Activated CD4-positive, alpha-beta T cell treated with anti-CD3 and anti-CD28 coated beads, Interleukin-10, Interleukin-2, amounts not matched to agents 100 ng/mL and 50 ng/mL, durations not matched to agents 16 hours and 8 hours (primary cell): ENCODE measurements at regions not wholly inside any gene's neighbourhood (a gene's known extent, or its start where the extent isn't known, plus 50 kb on each side); places are given as distances from the start of the nearest gene placed in this dataset.
A peak's percentile ranks its signal among the peaks of the same experiment; 100 is the strongest.

Source experiments
- DNase-seq: peaks from one replicate; pipeline ENCODE4 v3.0.0-alpha.2; 2020

DNA sequence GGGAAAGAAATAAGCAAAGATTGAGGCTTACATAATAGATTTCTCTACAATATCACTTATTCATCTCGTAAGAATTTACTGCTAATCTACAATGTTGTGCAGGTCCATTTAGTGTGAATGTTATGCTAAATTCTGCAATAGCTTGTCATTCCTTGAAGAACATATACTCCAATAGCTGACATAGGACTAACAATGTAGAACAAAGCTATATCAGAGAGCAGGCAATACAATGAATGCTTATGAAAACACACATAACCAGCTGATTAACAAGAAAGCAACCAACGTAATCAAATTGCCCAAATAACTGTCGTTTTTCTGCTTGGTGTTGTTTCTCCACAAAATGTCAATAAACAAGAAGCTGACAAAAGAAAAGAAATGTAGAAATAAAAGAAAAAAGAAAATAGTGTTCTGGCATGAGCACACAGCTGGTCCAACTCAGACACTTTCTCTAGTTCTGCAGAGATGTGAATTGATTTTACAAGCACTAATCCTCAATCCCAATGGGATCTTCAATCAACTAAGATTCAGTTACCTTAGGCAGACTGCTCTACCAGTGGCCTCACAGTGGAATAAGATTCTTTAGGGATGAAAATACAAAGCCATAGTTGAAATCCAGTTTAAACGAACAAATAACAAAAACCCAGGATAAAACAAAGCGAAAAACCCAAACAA lies 1024.7 kb upstream of the PIK3C3 start:
- no peak for DNase-seq

DNA sequence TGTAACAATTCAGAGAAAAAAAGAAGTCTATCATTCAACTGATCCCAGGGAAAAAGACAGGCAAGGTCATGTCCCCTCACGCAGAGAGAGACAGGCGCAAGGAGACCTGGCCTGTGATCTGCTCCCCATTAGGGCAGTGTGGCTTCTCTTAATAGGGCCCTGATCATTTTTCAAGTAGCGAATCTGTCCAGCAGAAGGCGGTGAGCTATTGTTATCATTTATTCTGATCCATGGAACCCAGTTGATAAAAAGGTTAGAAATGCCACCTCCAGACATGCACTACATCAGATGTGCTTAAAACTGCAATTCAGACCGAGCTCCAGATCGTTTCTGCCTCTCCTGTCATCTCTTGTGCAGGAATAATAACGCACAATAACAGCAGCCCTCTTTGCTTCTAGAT lies 1025.6 kb upstream of the PIK3C3 start:
- no peak for DNase-seq

DNA sequence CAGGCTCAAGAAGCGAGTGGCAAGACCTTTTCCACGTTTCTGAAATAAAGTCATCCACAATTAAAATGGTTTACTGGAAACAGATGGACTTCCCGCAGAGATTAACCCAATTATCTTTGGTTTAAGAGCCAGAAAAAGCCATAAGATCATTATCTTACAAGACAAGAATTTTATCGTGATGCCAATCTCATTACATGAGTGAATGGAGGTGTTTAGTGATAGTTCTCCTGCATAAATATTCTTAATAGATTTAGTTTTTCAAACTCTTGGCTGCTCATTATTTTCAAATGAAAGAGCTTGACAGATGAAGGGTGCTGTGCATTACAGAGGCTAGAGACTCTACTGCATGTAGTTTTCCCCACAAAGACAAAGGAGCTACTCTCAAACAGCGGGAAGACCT lies 1028.4 kb upstream of the PIK3C3 start:
- DNase-seq = no peak

DNA sequence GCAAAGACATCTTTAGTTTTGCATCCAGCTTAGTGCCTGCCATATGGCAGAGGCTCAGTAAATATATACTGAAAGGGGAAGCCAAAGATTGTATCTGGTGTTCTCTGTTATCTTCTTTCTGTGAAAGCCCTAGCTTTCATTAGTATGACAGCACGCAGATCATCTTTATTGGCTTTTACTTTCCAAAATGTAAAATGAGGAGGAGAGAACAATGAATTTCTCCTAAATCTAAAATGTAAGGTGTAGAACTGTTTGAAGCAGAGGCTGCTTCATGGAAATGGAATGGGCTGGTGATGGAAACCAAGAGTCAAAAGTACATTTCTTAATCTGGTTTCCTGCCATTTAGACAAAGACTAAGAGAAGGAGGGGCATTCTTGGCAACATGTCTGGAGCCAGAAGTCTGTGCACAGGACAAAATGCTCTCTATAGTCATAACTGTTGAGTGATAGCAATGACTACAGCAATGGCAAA lies 1029.9 kb upstream of the PIK3C3 start:
- DNase-seq = no peak

DNA sequence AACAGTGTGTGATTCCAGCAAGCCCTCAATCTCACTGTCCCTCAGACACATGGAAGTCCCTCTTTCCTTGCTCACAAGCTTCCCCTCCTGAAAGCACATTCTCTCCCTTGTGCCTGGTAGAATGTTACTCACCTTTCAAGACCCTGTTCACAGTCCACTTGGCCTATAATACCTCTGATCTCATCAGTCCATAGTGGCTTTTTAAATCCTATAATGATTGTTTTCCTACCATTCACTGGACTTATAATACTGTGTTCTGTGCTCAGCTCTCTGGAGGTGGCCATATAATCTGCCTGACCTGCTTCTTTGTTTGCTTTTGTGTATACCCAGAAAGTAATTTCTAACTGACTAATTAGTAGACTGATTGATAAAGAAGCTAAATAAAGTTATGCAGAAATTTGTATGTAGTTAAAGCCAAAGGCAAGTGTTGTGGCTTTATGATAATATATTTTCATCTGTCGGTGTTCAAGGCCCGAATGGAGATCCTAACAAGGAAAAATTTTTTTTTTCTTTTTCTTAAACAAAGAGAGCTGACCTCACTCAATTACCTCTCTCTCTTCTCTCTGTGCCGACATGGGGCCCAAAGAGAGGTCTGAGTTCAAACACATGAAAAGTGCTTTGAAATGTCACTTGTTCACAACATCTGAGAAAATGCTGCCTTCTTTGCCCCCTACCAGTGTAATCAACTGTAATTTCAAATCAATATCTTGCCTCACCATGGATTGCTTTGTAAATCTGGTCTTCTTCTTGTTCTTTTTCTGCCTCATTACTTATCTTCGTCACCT lies 1033.0 kb upstream of the PIK3C3 start:
- DNase-seq = no peak

DNA sequence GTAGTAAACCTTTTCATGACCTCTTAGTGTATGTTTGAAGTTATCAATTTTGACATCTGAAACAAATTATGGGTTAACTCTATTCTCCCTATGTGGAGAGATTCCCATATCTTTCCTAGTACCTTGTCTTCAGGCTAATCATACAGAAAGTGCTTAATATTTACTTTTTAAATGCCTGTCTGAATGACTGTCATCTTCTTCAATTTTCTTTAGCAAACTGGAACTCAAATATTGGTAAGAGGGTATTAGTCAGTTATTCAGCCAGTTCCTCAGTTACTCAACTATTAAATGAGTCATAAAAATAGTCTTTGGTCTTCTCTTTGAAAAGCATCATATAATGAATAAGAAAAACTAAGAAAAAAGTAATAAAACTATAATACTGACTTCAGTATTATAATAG lies 1038.0 kb upstream of the PIK3C3 start:
- DNase-seq = no peak

DNA sequence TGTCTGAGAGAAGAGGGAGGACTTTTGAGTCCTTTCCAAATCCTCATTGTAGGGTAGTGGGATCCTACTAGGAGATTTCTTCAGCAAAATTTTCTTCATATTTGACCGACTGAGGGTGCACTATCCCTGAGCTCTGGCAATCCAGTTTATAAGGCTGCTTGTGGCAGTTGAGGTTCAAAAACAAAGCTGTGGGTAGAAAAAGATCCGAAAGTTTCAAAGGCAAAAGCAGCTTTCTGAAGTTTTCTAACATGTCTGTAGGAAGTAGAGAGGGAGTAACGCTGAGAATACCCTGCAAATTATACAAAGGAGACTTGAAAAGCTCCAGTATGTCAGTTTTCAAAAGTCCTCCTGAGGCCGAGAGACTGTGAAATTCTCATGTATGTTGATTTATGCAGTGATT lies 1039.3 kb upstream of the PIK3C3 start:
- no peak for DNase-seq

DNA sequence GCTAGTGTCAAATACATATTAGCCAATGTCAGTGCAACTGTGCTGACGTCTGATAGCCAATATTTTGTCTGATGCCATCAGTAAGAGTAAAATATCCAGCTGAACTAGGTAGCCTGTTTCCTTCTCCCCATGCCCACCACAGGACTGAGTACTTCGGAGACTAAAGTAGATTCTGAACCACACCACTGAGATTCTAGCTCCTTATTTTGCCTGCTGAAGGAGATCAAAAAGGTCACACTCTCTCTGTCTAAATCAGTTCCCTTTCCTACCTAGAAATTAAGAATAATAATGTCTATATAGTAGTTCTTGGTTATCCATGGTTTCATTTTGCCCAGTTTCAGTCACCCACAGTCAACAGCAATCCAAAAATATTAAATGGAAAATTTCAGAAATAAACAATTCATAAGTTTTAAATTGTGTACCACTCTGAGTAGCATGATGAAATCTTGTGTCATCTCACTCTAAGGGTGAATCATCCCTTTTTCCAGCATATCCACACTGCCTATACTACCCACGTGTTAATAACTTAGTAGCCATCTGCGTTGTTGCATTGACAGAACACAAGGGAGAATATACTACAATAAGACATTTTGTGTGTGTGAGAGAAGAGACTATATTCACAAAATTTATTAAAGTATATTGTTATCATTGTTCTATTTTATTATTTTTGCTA lies 1043.3 kb upstream of the PIK3C3 start:
- no peak for DNase-seq

DNA sequence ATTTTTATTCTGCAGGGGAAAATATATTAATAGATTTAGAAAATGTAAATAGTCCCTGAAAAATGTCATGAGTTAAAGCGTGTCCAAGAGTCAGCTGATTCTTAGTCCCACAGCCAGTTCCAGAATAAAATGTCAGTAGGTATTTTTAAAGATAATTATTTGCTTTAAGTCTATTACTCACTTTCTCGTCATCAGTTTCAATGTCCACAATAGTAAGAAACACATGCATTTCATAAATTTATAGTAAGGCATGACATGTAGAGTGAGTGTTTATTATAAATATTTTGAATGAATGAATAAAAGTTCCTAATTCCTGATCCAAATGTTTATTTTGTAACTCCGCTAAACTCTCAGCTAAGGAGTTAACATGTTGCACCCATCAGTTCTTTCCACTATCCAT lies 1044.0 kb upstream of the PIK3C3 start:
- no peak for DNase-seq

DNA sequence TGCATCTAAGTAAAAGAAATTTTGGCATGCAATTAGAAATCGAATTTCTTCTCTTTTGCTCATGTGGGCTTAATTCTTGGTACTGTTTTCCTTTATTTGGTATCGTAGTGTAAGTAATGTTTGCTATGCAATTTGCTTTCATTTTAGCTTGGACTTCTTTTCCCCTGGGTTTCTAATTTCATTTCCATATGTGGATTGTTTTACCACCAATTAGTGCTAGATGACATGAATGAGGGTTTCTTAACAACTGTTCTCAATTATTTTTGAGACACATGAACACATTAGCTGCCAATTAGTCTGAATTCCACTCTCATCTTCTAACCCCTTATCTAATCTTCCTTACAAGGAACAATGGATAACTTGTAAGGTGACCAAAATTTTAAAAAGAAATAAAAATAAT lies 1047.2 kb upstream of the PIK3C3 start:
- DNase-seq = no peak

DNA sequence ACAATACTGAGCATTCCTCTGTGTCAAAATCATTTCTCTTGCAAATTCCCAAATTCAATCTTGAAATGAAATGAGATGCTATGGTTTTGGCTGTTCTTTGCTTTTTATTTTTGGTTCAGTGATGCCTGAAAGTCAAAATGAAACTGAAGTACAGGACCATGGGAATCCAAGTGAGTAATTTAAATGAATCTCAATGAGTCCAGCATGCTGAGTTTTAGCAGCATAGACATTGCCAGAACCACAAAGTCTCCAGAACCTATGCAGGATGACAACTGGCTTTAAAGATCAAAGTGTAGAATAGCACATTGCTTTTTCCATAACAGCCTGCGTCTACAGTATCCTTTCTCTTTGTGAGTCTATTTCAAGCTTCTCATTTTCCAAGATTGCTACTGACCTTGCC lies 1050.7 kb upstream of the PIK3C3 start:
- DNase-seq = no peak

DNA sequence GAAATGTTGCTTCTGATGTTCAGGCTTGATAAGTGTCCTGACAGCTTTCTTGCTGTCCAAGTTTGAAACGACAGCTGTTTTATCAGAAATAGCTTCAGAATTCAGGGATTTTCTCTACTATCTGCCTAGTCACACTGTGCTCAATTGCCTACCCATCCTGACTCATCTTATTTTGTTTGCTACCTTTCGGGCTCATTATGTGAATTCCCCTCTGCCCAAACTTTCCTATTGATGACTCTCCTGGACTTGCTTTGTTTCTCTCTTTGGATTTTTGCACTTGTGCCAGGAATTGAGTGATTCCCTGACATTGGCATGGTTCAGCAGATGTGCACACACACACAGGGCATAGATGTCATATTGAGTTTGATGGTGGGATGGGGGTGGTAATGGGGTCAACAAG lies 1052.6 kb upstream of the PIK3C3 start:
- no peak for DNase-seq

DNA sequence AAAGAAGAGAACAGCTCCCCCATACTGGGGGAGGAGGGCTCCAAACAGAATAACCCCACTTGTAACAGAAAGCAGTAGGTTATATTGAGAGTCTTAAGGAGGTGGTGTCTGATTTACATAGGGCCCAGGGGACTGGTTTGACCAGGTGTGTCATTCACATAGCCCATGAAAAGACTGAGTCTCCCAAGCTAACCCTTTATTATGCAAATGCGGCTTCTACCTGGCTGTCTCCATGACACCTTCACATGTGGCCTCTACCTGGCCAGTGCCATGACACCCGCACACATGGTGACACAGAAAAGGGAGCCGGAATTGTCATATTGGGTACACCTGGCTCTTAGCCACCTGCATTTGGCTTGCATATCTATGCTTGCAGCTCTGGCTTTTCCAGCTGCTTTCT lies 1057.2 kb upstream of the PIK3C3 start:
- DNase-seq = no peak

DNA sequence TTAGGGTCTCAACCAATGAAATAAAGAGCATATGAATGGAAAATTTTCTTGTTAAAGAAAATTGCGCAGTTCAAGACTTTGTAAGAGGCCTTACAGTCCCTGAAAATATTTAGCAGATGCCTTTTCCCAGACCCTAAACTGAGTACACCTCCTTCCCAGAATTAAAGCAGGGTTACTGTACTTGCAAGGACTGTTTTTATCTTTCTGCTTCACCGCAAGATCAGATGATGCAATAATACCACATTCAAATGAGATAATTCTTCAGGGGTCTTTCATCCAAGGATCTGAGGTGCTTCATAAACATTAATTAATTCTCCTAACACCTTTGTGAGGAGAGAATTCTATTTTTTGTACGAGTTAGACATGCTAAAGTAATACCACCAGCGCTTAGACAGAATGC lies 1071.8 kb upstream of the PIK3C3 start:
- DNase-seq = no peak

DNA sequence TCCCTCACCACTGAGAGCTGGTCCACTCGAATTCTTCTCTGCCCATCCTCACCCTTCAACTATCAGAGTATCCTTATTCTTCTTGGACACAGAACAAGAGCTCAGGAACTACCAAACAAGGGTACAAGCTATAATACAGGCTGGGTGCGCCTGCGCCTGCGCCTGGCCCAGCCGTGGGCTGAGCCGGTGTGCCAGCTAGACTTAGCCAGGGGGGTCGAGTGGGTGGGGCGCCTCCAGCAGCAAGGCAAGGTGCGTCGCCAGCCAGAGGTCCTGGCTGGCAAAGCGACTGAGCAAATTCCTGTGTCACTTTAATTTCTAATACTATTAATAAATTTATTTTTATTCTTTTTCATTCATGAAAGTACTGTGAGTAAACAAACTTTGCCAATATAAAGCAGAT lies 1072.6 kb upstream of the PIK3C3 start:
- DNase-seq = no peak

DNA sequence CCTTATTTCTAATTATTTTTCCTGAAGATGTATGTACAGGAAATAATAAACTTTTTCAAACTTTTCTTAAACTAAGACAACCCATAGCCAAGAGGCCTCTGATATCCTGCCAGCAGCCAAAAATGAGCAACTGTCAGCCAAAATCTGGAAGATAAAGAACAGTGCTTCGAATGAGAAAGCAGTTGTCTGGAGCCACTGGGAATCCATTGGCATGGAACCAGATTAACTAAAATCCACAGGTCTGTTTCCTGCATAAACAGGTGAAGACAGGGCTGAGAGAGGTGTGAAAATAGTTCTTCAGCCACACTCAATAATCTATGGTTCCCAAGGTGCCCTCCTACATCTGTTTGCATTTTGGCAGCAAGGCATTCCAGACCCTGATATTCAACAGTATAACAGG lies 1076.7 kb upstream of the PIK3C3 start:
- DNase-seq = no peak

DNA sequence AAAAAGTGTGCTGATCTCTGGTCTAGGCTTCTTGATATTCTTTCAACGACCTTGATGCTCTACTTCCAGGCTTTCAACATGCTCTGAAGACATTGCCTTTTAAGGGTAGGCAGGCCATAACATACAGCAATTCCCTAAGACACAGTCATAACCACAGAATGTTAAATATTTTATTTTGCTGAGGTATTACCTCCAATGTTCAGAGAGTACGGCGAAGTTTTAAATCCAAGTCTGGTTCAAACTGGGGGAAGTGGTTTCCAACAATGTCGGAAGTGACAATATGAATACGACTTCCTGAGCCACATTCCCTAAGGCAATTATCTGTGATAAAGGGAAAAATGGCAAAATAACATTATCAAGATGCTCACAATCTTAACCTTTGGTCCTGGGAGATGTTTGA lies 1077.9 kb upstream of the PIK3C3 start:
- no peak for DNase-seq

DNA sequence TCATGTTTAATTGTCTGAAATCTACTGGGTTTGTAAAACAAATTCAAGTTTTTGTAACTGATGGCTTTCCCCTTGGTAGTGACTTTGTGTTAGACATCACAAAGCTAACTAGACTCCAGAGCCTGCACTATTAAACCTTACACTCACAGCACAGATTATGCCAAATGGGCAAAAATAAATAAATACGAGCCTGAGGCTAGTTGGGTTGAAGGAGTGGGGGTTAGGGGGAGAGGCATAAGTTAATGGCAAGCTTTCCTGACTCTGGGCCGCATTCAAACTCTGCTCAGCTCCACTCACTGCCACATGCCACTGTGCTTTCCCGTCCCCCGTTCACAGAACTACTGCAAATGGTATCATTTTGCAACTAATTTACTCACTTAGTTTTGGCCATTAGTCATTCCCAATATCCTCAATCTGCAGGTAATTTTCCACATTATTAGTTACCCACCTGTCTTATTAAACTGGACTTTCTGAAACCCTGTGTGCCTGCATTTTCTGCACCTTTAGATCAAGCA lies 1079.9 kb upstream of the PIK3C3 start:
- no peak for DNase-seq

DNA sequence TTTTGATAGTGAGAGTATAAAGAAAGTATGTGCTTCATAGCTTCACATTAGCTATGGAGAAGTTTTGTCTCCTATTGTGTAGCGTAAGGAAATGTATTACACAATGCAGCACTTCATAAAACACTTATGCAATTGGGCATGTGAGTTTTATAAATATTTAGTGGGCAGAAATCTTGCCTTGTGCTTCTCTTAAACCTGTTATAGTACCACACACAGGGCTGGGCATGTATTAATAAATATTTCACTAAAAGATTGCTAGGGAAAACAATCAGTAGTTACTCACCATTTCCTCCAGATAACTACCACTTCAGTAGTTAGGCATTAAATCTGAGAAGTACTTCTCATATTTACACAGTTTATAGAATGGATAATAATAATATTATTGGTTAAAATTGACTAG lies 1080.8 kb upstream of the PIK3C3 start:
- no peak for DNase-seq

DNA sequence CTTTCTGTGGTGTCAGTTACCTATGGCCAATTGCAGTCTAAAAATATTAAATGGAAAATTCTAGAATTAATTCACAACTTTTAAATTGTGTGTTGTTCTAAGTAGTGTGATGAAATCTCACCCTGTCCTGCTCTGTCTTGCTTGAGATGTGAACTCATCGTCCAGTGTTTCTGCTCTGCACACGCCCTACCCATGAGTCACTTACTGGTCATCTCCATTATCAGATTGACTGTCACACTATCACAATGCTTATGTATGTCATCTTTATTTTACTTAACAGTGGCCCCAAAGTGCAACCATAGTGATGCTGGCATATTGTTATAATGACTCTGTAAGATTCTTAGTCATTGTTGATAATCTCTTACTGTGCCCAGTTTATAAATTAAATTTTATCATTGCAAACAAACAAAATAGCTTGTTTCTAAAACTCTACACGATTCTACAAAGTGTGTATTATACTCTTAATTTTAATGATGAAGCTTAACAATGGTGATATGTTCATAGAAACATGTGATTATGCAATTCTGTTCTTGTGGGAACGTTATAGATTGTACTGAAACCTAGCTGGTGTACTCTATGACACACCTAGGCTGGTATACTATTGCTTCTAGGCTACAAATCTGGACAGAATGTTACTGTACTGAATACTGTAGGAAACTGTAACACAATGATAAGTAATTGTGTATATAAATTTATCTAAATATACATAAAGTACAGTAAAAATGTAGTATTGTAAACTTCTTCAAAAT lies 1086.8 kb upstream of the PIK3C3 start:
- no peak for DNase-seq

DNA sequence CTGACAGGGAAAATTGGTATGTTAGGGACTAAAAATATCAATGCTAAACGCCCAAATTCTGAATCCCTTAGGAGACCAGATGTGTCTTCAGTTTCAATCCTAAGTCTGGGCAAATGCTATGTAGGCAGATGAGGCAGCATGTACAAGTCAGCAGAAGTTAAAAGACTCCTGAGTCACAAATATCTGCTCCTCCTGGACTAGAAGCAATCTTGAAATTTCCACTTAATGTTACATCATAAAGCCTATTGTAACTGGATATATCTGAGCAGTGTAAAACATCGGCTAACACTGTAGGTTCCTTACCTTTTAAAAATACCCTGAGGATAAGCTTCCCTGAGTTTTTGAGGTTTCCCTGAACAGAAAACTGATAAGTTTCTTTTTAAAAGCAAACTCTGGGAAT lies 1087.6 kb upstream of the PIK3C3 start:
- no peak for DNase-seq

DNA sequence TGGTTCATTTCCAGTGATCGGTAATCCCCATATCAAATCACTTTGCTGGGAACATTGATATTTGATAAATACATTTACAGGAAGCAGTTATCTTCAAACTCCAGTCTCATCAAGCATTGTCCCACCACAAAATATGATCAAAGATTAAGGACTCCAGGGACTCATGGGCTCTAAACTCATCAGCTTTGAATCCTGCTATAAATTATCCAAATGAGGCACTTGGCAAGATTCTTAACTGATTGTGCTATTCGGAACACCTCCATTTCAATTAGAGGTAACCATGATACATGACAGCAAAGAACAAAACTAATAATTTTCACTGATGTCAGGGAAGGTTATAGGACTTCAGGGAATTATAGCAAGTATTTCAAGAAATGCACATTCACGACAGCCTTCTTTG lies 1088.1 kb upstream of the PIK3C3 start:
- DNase-seq = no peak

DNA sequence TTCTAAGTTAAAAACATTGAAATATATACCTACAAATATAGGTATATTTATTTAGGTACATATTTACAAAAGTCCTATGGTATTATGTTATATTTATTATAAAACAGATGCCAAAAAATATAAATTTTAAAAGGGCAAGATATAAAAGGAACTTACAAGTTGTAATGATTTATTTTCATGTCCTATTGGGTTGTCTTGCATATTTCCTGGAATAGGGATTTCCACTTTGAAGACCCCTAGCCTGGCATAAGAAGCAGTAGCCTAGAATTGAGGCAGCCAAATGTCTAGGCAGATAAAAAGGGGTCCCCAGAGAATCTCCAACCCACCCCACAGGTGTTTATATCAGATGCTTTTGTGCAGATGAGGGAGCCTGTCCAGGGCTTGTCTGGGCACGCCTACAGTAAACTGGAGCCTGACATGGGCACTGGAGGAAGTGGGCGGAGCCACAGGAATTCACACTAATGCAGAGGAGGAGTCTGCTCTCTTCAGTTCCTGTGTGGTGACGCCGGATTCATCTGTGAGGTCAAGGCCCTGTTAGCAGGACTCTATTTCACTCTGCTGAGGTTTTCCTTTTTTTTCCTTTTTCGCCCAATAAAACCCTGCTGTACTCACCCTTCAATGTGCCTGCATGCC lies 1088.9 kb upstream of the PIK3C3 start:
- peak; percentile 2 for DNase-seq
